ENCODE measurements at regions not wholly inside any gene's neighbourhood (a gene's known extent, or its start where the extent isn't known, plus 50 kb on each side); places are given as distances from the start of the nearest gene placed in this dataset.
"Not testable (repeated sequence)": the region's sequence is repeated elsewhere in the genome, so short reads cannot be mapped to it uniquely, and the experiment has no call there.

DNA sequence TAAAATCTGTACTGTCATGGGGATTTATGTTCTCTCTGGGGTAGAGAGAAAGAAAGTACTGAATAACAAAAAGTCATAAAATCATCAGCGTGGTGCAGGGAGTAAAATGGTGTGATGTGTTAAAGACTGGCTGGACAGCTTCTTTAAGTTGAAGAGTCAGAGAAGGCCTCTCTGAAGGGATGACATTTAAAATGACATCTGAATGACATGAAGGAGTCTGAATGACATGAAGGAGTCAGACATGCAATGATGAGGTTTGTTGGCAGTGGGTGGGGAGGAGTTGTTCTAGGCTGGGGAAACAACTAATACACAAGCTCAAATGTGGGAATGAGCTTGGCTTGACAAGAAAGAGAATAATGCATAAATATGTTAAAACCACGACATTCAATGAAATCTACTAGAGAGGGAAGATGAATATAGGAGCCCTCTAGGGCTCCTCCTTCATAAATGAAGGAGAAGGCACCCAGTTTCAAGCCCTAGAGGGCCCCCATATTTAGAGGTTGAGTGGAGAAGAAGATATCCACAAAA lies 63.9 kb upstream of the KIT start:
- Histone ChIP-seq H3K4me3 (no peak overlapping the region), H3K27ac (no peak overlapping the region)
- no peak for DNase-seq (ENCODE audit: low spot score)
- TF ChIP-seq, protein P1, sequence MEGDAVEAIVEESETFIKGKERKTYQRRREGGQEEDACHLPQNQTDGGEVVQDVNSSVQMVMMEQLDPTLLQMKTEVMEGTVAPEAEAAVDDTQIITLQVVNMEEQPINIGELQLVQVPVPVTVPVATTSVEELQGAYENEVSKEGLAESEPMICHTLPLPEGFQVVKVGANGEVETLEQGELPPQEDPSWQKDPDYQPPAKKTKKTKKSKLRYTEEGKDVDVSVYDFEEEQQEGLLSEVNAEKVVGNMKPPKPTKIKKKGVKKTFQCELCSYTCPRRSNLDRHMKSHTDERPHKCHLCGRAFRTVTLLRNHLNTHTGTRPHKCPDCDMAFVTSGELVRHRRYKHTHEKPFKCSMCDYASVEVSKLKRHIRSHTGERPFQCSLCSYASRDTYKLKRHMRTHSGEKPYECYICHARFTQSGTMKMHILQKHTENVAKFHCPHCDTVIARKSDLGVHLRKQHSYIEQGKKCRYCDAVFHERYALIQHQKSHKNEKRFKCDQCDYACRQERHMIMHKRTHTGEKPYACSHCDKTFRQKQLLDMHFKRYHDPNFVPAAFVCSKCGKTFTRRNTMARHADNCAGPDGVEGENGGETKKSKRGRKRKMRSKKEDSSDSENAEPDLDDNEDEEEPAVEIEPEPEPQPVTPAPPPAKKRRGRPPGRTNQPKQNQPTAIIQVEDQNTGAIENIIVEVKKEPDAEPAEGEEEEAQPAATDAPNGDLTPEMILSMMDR (IDR thresholded peaks at IDR 0.05) = no peak

DNA sequence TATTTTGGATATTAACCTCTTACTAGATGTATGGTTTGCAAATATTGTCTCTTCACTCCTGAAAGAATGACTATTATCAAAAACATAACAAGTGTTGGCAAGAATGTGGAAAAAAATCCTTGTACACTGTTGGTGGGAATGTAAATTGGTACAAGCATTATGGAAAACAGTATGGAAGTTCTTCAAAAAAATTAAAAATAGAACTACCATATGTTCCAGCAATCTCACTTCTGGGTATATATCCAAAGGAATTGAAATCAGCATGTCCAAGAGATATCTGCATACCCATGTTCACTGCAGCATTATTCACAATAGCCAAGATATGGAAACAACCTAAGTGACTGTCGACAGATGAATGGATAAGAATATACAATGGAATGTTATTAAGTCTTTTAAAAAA lies 61.6 kb upstream of the KIT start:
- DNase-seq (ENCODE audit: low spot score) = no peak
- Histone ChIP-seq H3K27ac (no peak overlapping the region), H3K4me3 (no peak overlapping the region)
- TF ChIP-seq, protein P1 (IDR thresholded peaks at IDR 0.05) = no peak

DNA sequence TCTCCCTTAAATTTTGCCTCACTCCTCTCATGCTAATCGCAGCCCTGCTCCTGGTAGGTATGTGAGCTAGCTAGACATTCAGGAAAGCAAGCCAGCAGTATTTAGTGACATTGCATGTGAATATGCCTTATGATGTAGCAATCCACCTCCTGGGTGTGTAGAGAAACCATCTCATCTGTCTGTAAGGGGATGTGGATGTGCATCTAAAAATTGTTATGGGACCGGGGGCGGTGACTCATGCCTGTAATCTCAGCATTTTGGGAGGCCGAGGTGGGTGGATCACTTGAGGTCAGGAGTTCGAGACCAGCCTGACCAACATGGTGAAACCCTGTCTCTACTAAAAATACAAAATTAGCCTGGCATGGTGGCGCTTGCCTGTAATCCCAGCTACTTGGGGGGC lies 60.1 kb upstream of the KIT start:
- not testable (repeated sequence) for H3K4me3 ChIP-seq; DNase-seq (ENCODE audit: low spot score); H3K27ac ChIP-seq

DNA sequence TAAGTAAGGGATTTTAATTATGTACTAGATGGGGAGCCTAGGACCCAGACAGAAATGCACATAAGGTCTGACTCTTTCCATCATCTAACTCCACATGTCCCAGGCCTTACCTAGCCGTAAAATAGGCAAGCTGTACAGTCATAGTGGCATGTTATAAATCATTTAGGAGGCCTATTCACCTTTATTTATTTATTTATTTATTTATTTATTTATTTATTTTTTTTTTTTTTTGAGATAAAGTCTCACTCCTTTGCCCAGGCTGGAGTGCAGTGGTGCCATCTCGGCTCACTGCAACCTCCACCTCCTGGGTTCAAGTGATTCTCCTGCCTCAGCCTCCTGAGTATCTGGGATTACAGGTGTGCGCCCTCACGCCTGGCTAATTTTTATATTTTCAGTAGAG lies 55.6 kb upstream of the KIT start:
- not testable (repeated sequence) for H3K27ac ChIP-seq; H3K4me3 ChIP-seq; DNase-seq (ENCODE audit: low spot score)

DNA sequence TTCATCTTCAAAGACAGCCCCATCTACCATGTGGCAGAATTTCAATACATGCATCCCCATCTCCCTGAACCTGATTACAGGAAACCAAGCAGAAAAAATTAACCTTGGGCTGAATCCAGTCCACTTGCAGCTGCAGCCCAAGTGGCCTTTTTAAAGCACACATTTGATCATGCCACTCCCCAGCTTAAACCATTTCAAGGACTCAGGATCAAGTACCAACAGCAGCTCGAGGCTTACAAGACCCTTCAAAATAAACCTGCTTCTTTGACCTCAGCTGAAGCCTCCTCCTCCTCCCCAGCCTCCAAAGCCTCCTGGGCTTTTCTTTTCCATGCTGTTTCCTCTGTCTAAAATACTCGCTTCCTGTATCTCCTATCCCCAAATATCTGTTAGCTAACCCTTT lies 50.7 kb upstream of the KIT start:
- TF ChIP-seq, protein P1 (IDR thresholded peaks at IDR 0.05) = no peak
- Histone ChIP-seq H3K27ac (no peak overlapping the region), H3K4me3 (no peak overlapping the region)
- DNase-seq (ENCODE audit: low spot score) = no peak

DNA sequence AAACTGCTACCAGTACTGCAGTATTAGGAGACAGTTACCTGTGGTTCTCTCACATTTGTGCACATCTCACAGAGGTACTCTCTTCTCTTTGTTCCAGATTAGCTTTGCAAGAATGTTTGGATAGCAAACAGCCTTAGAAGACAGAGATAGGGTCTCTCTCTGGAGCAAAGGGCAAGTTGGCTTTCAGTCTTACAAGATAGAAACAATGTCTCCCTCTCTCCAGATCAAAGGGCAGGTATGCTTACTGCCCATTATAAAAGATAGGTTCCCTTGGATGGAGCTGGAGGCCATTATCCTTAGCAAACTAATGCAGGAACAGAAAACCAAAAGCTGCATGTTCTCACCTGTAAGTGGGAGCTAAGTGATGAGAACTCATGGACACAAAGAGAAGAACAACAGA lies 50.2 kb upstream of the KIT start:
- no peak overlapping the region for H3K27ac ChIP-seq
- H3K4me3 ChIP-seq = no peak overlapping the region
- no peak for DNase-seq (ENCODE audit: low spot score)
- TF ChIP-seq, protein P1 (IDR thresholded peaks at IDR 0.05) = no peak

Measured in coronary artery (tissue), 2 donors.